WTC11 (cell line): ENCODE measurements at regions not wholly inside any gene's neighbourhood (a gene's known extent, or its start where the extent isn't known, plus 50 kb on each side); places are given as distances from the start of the nearest gene placed in this dataset.

Source experiments
- ATAC-seq: fragments of 200-7000 bp; cut with Tn5 transposase; 2 replicates; pipeline ENCODE4 v1.10.0; 2021; ENCODE audit warnings: mild to moderate bottlenecking, moderate library complexity
- CTCF ChIA-PET: fragments of 300-600 bp; sonication (Branson Sonifier 250); formaldehyde crosslinking; loops from one replicate; lab custom pipeline; 2021; ENCODE audit warnings: antibody characterized with exemption; lab: Charles Lee
- POLR2A ChIA-PET: fragments of 350-600 bp; sonication (Branson Sonifier 250); formaldehyde crosslinking; loops from one replicate; lab custom pipeline; 2021; ENCODE audit warnings: antibody characterized with exemption; lab: Charles Lee
- DNase-seq: peaks from one replicate; pipeline ENCODE4 v3.0.0; 2021; ENCODE audit warnings: low spot score
- H3K27ac Mint-ChIP-seq: 2 replicates; pipeline ENCODE4 v1.8.0; 2021; ENCODE audit warnings: mixed read lengths
- H3K27me3 Mint-ChIP-seq: 2 replicates; pipeline ENCODE4 v1.8.0; 2021; ENCODE audit warnings: low read depth, mild to moderate bottlenecking, moderate library complexity, mixed read lengths
- H3K36me3 Mint-ChIP-seq: 2 replicates; pipeline ENCODE4 v1.8.0; 2021; ENCODE audit warnings: mixed read lengths
- H3K4me1 Mint-ChIP-seq: 2 replicates; pipeline ENCODE4 v1.8.0; 2022; ENCODE audit warnings: mixed read lengths
- H3K4me3 Mint-ChIP-seq: 2 replicates; pipeline ENCODE4 v1.8.0; 2021; ENCODE audit warnings: mild to moderate bottlenecking, moderate library complexity, mixed read lengths
- H3K9me3 Mint-ChIP-seq: 2 replicates; pipeline ENCODE4 v1.8.0; 2021; ENCODE audit warnings: mixed read lengths
- AR ChIP-seq: fragments of 250-450 bp; sonication (Bioruptor Pico); IDR thresholded peaks from 2 replicates; pipeline ENCODE4 v1.9.0; 2021; ENCODE audit warnings: mild to moderate bottlenecking
- ATF1 ChIP-seq: sonication (generic); formaldehyde crosslinking; IDR thresholded peaks from 2 replicates; pipeline ENCODE4 v1.8.1; 2023; ENCODE audit warnings: mild to moderate bottlenecking, moderate library complexity, missing genetic modification reagents
- ATF2 ChIP-seq: sonication (generic); formaldehyde crosslinking; IDR thresholded peaks from 2 replicates; pipeline ENCODE4 v1.8.1; 2022; ENCODE audit warnings: low read depth, missing genetic modification reagents, borderline replicate concordance
- E2F1 ChIP-seq: sonication (generic); formaldehyde crosslinking; IDR thresholded peaks from 2 replicates; pipeline ENCODE4 v1.8.0; 2022; ENCODE audit warnings: mild to moderate bottlenecking, missing genetic modification reagents
- FOXJ3 ChIP-seq: sonication (generic); formaldehyde crosslinking; IDR thresholded peaks from 2 replicates; pipeline ENCODE4 v1.9.0; 2021; ENCODE audit warnings: missing genetic modification reagents, mild to moderate bottlenecking, borderline replicate concordance
- FOXP1 ChIP-seq: sonication (generic); formaldehyde crosslinking; IDR thresholded peaks from 2 replicates; pipeline ENCODE4 v1.8.0; 2022; ENCODE audit warnings: missing genetic modification reagents, mild to moderate bottlenecking, moderate library complexity, borderline replicate concordance
- HMGA2 ChIP-seq: fragments of 250-450 bp; sonication (Bioruptor Pico); IDR thresholded peaks from 2 replicates; pipeline ENCODE4 v1.4.0; 2021; ENCODE audit warnings: mild to moderate bottlenecking, moderate library complexity
- IRF1 ChIP-seq: sonication (generic); formaldehyde crosslinking; IDR thresholded peaks from 2 replicates; pipeline ENCODE4 v1.8.0; 2023; ENCODE audit warnings: missing genetic modification reagents
- IRF2 ChIP-seq: sonication (generic); formaldehyde crosslinking; IDR thresholded peaks from 2 replicates; pipeline ENCODE4 v1.8.0; 2022; ENCODE audit warnings: low read depth, missing genetic modification reagents, borderline replicate concordance
- MXD4 ChIP-seq: fragments of 250-450 bp; sonication (Bioruptor Pico); IDR thresholded peaks from 2 replicates; pipeline ENCODE4 v1.8.0; 2021; ENCODE audit warnings: mild to moderate bottlenecking, moderate library complexity, borderline replicate concordance
- NFE2L1 ChIP-seq: sonication (generic); formaldehyde crosslinking; IDR thresholded peaks from 2 replicates; pipeline ENCODE4 v1.8.1; 2023; ENCODE audit warnings: missing genetic modification reagents
- NR3C1 ChIP-seq: sonication (generic); formaldehyde crosslinking; conservative IDR thresholded peaks from 2 replicates; pipeline ENCODE4 v1.8.1; 2023; ENCODE audit warnings: low read depth, mild to moderate bottlenecking, missing genetic modification reagents
- TEAD1 ChIP-seq: sonication (generic); formaldehyde crosslinking; IDR thresholded peaks from 2 replicates; pipeline ENCODE4 v1.8.0; 2022; ENCODE audit warnings: mild to moderate bottlenecking, missing genetic modification reagents
- TEAD4 ChIP-seq: sonication (generic); formaldehyde crosslinking; IDR thresholded peaks from 2 replicates; pipeline ENCODE4 v1.8.0; 2022; ENCODE audit warnings: mild to moderate bottlenecking, missing genetic modification reagents
- ZMAT4 ChIP-seq: fragments of 250-450 bp; sonication (Bioruptor Pico); IDR thresholded peaks from 2 replicates; pipeline ENCODE4 v1.9.0; 2021; ENCODE audit warnings: mild to moderate bottlenecking
- ZNF121 ChIP-seq: sonication (generic); formaldehyde crosslinking; IDR thresholded peaks from 2 replicates; pipeline ENCODE4 v1.8.0; 2023; ENCODE audit warnings: missing genetic modification reagents
- ZNF138 ChIP-seq: sonication (generic); formaldehyde crosslinking; conservative IDR thresholded peaks from 2 replicates; pipeline ENCODE4 v1.8.1; 2022; ENCODE audit warnings: mild to moderate bottlenecking, moderate library complexity, missing genetic modification reagents
- ZNF425 ChIP-seq: fragments of 250-450 bp; sonication (Bioruptor Pico); conservative IDR thresholded peaks from 2 replicates; pipeline ENCODE4 v1.9.0; 2021; ENCODE audit warnings: mild to moderate bottlenecking
- ZNF532 ChIP-seq: fragments of 250-450 bp; sonication (Bioruptor Pico); IDR thresholded peaks from 2 replicates; pipeline ENCODE4 v1.9.0; 2021; ENCODE audit warnings: mild to moderate bottlenecking, borderline replicate concordance
- ZSCAN18 ChIP-seq: fragments of 250-450 bp; sonication (Bioruptor Pico); IDR thresholded peaks from 2 replicates; pipeline ENCODE4 v2.1.2; 2022; ENCODE audit warnings: mild to moderate bottlenecking, moderate library complexity

GRCh38 chr5:104708027-104708426, 1145.4 kb upstream of the NUDT12 start (continued):
- TF ChIP-seq MXD4 (CRISPR knock-in tag) (no peak), TEAD1 (CRISPR knock-in tag) (no peak), TEAD4 (CRISPR knock-in tag) (no peak), HMGA2 (CRISPR knock-in tag) (no peak), ZSCAN18 (CRISPR knock-in tag) (no peak)

GRCh38 chr5:104706600-104706999, 1144.0 kb upstream of the NUDT12 start:
- Mint-ChIP-seq H3K4me3 (no peak overlapping the region), H3K27me3 (no peaks in the 10 kb centered on the region), H3K9me3 (no peaks in the 10 kb centered on the region), H3K27ac (no peak overlapping the region), H3K4me1 (peaks cover 10% of the 10 kb centered on the region), H3K36me3 (no peaks in the 10 kb centered on the region)
- ChIA-PET CTCF (no interaction called here), POLR2A (no interaction called here)
- no peak for DNase-seq
- no peak for ATAC-seq
- TF ChIP-seq ZNF425 (no peak), FOXP1 (no peak), ZMAT4 (no peak), ZNF138 (CRISPR knock-in tag) (no peak), AR (CRISPR knock-in tag) (no peak), E2F1 (CRISPR knock-in tag) (no peak), TEAD1 (CRISPR knock-in tag) (no peak), FOXJ3 (CRISPR knock-in tag) (no peak), NFE2L1 (CRISPR knock-in tag) (no peak), ZNF121 (CRISPR knock-in tag) (no peak), ATF2 (CRISPR knock-in tag) (no peak), IRF2 (CRISPR knock-in tag) (no peak), ZNF532 (CRISPR knock-in tag) (no peak), IRF1 (CRISPR knock-in tag) (no peak), ATF1 (CRISPR knock-in tag) (no peak), NR3C1 (CRISPR knock-in tag) (no peak)
